ENCODE measurements at regions not wholly inside any gene's neighbourhood (a gene's known extent, or its start where the extent isn't known, plus 50 kb on each side); places are given as distances from the start of the nearest gene placed in this dataset.

DNA sequence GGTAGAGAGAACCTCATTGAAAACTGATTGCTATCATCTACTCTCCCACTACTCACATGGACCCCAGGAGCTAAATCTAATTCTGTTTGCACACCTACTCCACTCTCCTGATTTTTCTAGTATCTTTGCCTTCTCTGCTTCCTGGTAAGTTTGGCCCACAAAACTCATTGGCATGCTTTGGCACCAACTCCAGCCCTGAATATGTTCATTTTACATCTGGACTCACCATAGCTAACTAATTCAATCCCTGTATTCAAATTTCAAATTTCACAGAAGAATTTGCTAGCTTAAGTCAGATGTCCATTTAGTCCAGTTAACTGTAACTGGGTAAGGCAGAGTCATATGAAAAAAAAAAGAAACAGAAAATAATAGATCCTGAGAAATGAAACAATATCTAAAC lies 442.1 kb downstream of the SUCLG1 start:
- TF ChIP-seq EZH2 (IDR thresholded peaks at IDR 0.05) (no peak), POLR2AphosphoS5 (IDR thresholded peaks at IDR 0.05; ENCODE audit: borderline replicate concordance, low read depth, low read length) (no peak), FOXP2 (optimal IDR thresholded peaks at IDR 0.05; ENCODE audit: control extremely low read depth, extremely low read length, insufficient read depth) (no peak)

All from SK-N-MC (cell line).